ENCODE measurements at regions not wholly inside any gene's neighbourhood (a gene's known extent, or its start where the extent isn't known, plus 50 kb on each side); places are given as distances from the start of the nearest gene placed in this dataset.

DNA sequence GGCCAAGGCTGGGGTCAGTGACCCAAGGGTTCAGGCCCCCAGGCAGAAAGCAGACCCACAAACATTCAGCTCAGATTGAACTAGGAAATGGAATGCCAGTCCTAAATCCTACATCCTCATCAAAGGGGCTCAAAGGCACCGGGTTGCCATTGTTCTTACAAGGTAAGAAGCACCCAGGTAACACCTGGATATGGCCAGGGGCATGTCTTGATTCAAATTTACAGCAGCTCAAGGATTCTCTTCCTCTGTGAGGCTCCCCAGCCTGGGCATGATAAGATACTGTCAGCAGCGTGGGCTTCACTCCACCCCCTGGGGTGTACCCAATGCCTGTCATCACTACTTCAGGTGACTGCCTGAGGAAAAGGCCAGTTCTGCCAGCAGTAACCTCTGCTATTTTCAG, 92.1 kb upstream of the FSTL4 start:
- H2AK5ac ChIP-seq (ENCODE audit: low read depth, low read length) = no peak overlapping the region
- ChIA-PET CTCF (ENCODE audit: partially characterized antibody) (interaction anchor here (2.0 kb wide), 1 partner anchor 10 kb away, joined by 7 read pairs; no protein-coding TSS in a partner anchor), POLR2A (ENCODE audit: partially characterized antibody) (no interaction called here)
- 87% methylated on average over 2 of the region's 2 CpGs; no CpG with 5 or more reads in 1 of the 2 experiments for WGBS, 2 experiments (ENCODE audit: extremely low coverage in 1 of 2, insufficient coverage in 1 of 2, insufficient read length in 1 of 2, insufficient replicate concordance in 2 of 2, low coverage in 1 of 2, low lambda C conversion rate in 2 of 2, missing lambda C conversion rate in 1 of 2)
- no peak overlapping the region for H3K18ac ChIP-seq (ENCODE audit: extremely low read depth, low read length)
- no peak overlapping the region for H3K23ac ChIP-seq (ENCODE audit: insufficient read length)
- H3K79me1 ChIP-seq (ENCODE audit: low read depth, low read length) = no peaks in the 10 kb centered on the region
- no peak overlapping the region for H3K4ac ChIP-seq (replicated peaks; ENCODE audit: insufficient read length, low read depth, low read length)
- H2BK20ac ChIP-seq (ENCODE audit: low read length) = no peak overlapping the region
- H2AFZ ChIP-seq (ENCODE audit: low read length) = no peak overlapping the region
- H3K56ac ChIP-seq (replicated peaks; ENCODE audit: insufficient read length, low read depth, low read length) = no peak overlapping the region
- H4K20me1 ChIP-seq (replicated peaks in 1 of 2; ENCODE audit: control insufficient read depth in 1 of 2, insufficient read depth in 2 of 2, low read length in 2 of 2) = no peaks in the 10 kb centered on the region
- H3K27ac ChIP-seq (ENCODE audit: low read depth, low read length) = no peak overlapping the region
- no peak overlapping the region for H4K8ac ChIP-seq (ENCODE audit: extremely low read depth, insufficient read depth, low read length)
- H2BK12ac ChIP-seq (ENCODE audit: low read depth, low read length) = no peak overlapping the region
- no peak for TF ChIP-seq CREB1 (IDR thresholded peaks at IDR 0.05)
- no peak for TF ChIP-seq KDM5A (IDR thresholded peaks at IDR 0.05; ENCODE audit: low read length)
- TF ChIP-seq MAFK (IDR thresholded peaks at IDR 0.05; ENCODE audit: low read depth, low read length) = no peak
- TF ChIP-seq TBP (IDR thresholded peaks at IDR 0.05; ENCODE audit: low read depth, low read length) = no peak
- TF ChIP-seq BACH1 (IDR thresholded peaks at IDR 0.05; ENCODE audit: low read length) = no peak
- TF ChIP-seq ASH2L (IDR thresholded peaks at IDR 0.05; ENCODE audit: low read length) = no peak
- TF ChIP-seq EGR1 (IDR thresholded peaks at IDR 0.05; ENCODE audit: borderline replicate concordance, low read depth, low read length) = no peak
- no peak for TF ChIP-seq CHD2 (IDR thresholded peaks at IDR 0.05; ENCODE audit: low read length)
- TF ChIP-seq, protein P1, sequence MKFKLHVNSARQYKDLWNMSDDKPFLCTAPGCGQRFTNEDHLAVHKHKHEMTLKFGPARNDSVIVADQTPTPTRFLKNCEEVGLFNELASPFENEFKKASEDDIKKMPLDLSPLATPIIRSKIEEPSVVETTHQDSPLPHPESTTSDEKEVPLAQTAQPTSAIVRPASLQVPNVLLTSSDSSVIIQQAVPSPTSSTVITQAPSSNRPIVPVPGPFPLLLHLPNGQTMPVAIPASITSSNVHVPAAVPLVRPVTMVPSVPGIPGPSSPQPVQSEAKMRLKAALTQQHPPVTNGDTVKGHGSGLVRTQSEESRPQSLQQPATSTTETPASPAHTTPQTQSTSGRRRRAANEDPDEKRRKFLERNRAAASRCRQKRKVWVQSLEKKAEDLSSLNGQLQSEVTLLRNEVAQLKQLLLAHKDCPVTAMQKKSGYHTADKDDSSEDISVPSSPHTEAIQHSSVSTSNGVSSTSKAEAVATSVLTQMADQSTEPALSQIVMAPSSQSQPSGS (IDR thresholded peaks at IDR 0.05; ENCODE audit: low read length) = no peak
- no peak for TF ChIP-seq TAF7 (optimal IDR thresholded peaks at IDR 0.05; ENCODE audit: borderline replicate concordance, low read depth, low read length)
- TF ChIP-seq ZNF274 (IDR thresholded peaks at IDR 0.05; ENCODE audit: borderline replicate concordance, extremely low read depth, low read length) = no peak
- no peak for TF ChIP-seq HDAC6 (IDR thresholded peaks at IDR 0.05; ENCODE audit: low read depth, low read length)
- H2BK5ac ChIP-seq (ENCODE audit: low read depth, low read length) = no peak overlapping the region
- no peaks in the 10 kb centered on the region for H3K27me3 ChIP-seq (replicated peaks in 1 of 4; ENCODE audit: control insufficient read depth in 3 of 4, extremely low read depth in 1 of 4, insufficient read depth in 3 of 4, low read length in 3 of 4)
- no peak overlapping the region for H2BK15ac ChIP-seq (ENCODE audit: low read length)
- peaks cover 4% of the 10 kb centered on the region; the same call in 1 of the 2 replicates for H3K23me2 ChIP-seq (ENCODE audit: low read depth, low read length)
- FAIRE-seq = no peak
- H3K4me2 ChIP-seq (ENCODE audit: insufficient read depth in 1 of 2, low read depth in 2 of 2, low read length in 2 of 2) = no peak overlapping the region
- no peaks in the 10 kb centered on the region for H3K79me2 ChIP-seq (ENCODE audit: control insufficient read depth in 1 of 2, insufficient read depth in 2 of 2, low read length in 2 of 2)
- no peak overlapping the region for H2BK120ac ChIP-seq (replicated peaks; ENCODE audit: low read depth, low read length)
- no peak for DNase-seq (ENCODE audit: low read depth in 1 of 2, low spot score in 2 of 2)
- H3K9ac ChIP-seq (replicated peaks in 1 of 4; ENCODE audit: extremely low read depth in 1 of 4, low read depth in 3 of 4, low read length in 3 of 4) = no peak overlapping the region
- H4K5ac ChIP-seq (ENCODE audit: insufficient read length, low read depth, low read length) = no peak overlapping the region
- H3K4me1 ChIP-seq (replicated peaks in 1 of 4; ENCODE audit: control insufficient read depth in 3 of 4, insufficient read depth in 4 of 4, low read length in 3 of 4) = no peaks in the 10 kb centered on the region
- H3K9me3 ChIP-seq (ENCODE audit: insufficient read depth in 2 of 2, low read depth in 1 of 2, low read length in 1 of 2) = no peaks in the 10 kb centered on the region
- no peaks in the 10 kb centered on the region for H3K36me3 ChIP-seq (ENCODE audit: control insufficient read depth in 2 of 4, insufficient read depth in 4 of 4, low read length in 3 of 4)
- no peak overlapping the region for H4K91ac ChIP-seq (replicated peaks; ENCODE audit: insufficient read length, low read length)
- H3K14ac ChIP-seq (ENCODE audit: insufficient read length) = no peak overlapping the region
- no peak overlapping the region for H3K4me3 ChIP-seq (ENCODE audit: extremely low read depth in 1 of 4, insufficient read depth in 2 of 4, low read depth in 3 of 4, low read length in 4 of 4)
